ENCODE measurements at regions not wholly inside any gene's neighbourhood (a gene's known extent, or its start where the extent isn't known, plus 50 kb on each side); places are given as distances from the start of the nearest gene placed in this dataset.

GRCh38 chr12:13278249-13278787 lies 81.8 kb downstream of the EMP1 start:
- TF ChIP-seq SP1 (IDR thresholded peaks at IDR 0.05) (no peak), FOXM1 (IDR thresholded peaks at IDR 0.05; ENCODE audit: borderline replicate concordance) (no peak), BHLHE40 (IDR thresholded peaks at IDR 0.05; ENCODE audit: borderline replicate concordance) (no peak), ARNT (IDR thresholded peaks at IDR 0.05) (no peak), ELF4 (IDR thresholded peaks at IDR 0.05) (no peak), ZNF384 (IDR thresholded peaks at IDR 0.05) (no peak), LEF1 (IDR thresholded peaks at IDR 0.05; ENCODE audit: borderline replicate concordance) (no peak), TARDBP (IDR thresholded peaks at IDR 0.05) (no peak), SUZ12 (IDR thresholded peaks at IDR 0.05) (no peak), FOXK2 (IDR thresholded peaks at IDR 0.05) (no peak), NFRKB (IDR thresholded peaks at IDR 0.05) (no peak)

All from HEK293T (cell line).